ENCODE measurements at regions not wholly inside any gene's neighbourhood (a gene's known extent, or its start where the extent isn't known, plus 50 kb on each side); places are given as distances from the start of the nearest gene placed in this dataset.

DNA sequence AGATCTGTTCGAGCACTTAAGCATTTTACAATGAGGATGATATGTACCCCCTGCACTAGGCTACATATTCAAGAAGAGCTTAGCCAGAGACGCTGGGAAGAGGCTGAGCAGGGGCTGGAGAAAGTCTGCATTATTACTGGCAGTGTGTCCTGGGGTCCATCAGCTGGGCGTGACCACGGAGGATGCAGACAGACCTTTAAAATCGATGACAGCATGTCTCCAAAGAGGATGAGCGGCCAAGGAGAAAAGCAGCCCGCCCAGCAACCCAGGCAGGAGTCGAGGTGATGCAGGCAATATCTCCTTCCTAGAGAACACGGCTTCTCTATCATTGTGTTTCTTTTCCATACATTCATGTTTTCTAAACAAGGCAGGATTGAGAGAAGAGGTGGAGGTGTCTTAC lies 300.7 kb downstream of the USP46 start:
- no peak for DNase-seq
- TF ChIP-seq, protein P1, sequence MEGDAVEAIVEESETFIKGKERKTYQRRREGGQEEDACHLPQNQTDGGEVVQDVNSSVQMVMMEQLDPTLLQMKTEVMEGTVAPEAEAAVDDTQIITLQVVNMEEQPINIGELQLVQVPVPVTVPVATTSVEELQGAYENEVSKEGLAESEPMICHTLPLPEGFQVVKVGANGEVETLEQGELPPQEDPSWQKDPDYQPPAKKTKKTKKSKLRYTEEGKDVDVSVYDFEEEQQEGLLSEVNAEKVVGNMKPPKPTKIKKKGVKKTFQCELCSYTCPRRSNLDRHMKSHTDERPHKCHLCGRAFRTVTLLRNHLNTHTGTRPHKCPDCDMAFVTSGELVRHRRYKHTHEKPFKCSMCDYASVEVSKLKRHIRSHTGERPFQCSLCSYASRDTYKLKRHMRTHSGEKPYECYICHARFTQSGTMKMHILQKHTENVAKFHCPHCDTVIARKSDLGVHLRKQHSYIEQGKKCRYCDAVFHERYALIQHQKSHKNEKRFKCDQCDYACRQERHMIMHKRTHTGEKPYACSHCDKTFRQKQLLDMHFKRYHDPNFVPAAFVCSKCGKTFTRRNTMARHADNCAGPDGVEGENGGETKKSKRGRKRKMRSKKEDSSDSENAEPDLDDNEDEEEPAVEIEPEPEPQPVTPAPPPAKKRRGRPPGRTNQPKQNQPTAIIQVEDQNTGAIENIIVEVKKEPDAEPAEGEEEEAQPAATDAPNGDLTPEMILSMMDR (IDR thresholded peaks at IDR 0.05; ENCODE audit: low read depth, low read length) = no peak
- no peak overlapping the region for H3K4me3 ChIP-seq (ENCODE audit: low read depth, low read length)
- no peak overlapping the region for H3K27ac ChIP-seq
- no peaks in the 10 kb centered on the region for H3K36me3 ChIP-seq
- peaks cover 39% of the 10 kb centered on the region for H3K27me3 ChIP-seq (ENCODE audit: insufficient read depth, low read depth, severe bottlenecking)
- H3K9me3 ChIP-seq (ENCODE audit: severe bottlenecking) = no peaks in the 10 kb centered on the region

- Histone ChIP-seq H3K36me3 (no peaks in the 10 kb centered on the region), H3K27ac (no peak overlapping the region), H3K27me3 (ENCODE audit: insufficient read depth, low read depth, severe bottlenecking) (peaks cover 39% of the 10 kb centered on the region), H3K4me3 (ENCODE audit: low read depth, low read length) (no peak overlapping the region), H3K9me3 (ENCODE audit: severe bottlenecking) (no peaks in the 10 kb centered on the region)
- no peak for DNase-seq
- TF ChIP-seq, protein P1 (IDR thresholded peaks at IDR 0.05; ENCODE audit: low read depth, low read length) = no peak
Observed at GRCh38 chr4:52358883-52359321, 300.2 kb downstream of the USP46 start.

- no peak overlapping the region for H3K27ac ChIP-seq
- H3K9me3 ChIP-seq (ENCODE audit: severe bottlenecking) = no peaks in the 10 kb centered on the region
- no peak for DNase-seq
- no peaks in the 10 kb centered on the region for H3K36me3 ChIP-seq
- H3K4me3 ChIP-seq (ENCODE audit: low read depth, low read length) = no peak overlapping the region
- H3K27me3 ChIP-seq (ENCODE audit: insufficient read depth, low read depth, severe bottlenecking) = peaks cover 38% of the 10 kb centered on the region
- TF ChIP-seq, protein P1 (IDR thresholded peaks at IDR 0.05; ENCODE audit: low read depth, low read length) = no peak
Observed at GRCh38 chr4:52366191-52366590, 292.9 kb downstream of the USP46 start.

DNA sequence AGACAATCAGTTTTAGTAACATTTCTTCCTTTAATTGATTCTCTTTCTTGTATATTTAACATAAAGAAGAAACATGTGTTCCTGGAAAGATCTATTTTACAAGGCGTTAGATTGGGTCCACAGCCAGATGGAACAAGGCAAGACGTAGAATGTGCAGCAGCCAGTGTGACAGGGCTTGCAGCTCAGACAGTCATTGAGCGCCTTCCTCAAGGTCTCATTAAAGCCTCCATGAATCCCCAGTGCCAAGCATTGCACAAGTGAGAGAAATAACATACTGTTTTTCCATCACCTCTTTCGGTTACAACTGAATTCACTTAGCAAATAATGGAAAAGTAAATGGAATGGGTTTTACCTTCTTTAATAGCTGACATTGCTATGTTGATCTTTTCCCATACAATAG lies 292.5 kb downstream of the USP46 start:
- Histone ChIP-seq H3K9me3 (ENCODE audit: severe bottlenecking) (no peaks in the 10 kb centered on the region), H3K4me3 (ENCODE audit: low read depth, low read length) (no peak overlapping the region), H3K27ac (no peak overlapping the region), H3K27me3 (ENCODE audit: insufficient read depth, low read depth, severe bottlenecking) (peaks cover 42% of the 10 kb centered on the region), H3K36me3 (no peaks in the 10 kb centered on the region)
- DNase-seq = no peak
- TF ChIP-seq, protein P1 (IDR thresholded peaks at IDR 0.05; ENCODE audit: low read depth, low read length) = no peak

DNA sequence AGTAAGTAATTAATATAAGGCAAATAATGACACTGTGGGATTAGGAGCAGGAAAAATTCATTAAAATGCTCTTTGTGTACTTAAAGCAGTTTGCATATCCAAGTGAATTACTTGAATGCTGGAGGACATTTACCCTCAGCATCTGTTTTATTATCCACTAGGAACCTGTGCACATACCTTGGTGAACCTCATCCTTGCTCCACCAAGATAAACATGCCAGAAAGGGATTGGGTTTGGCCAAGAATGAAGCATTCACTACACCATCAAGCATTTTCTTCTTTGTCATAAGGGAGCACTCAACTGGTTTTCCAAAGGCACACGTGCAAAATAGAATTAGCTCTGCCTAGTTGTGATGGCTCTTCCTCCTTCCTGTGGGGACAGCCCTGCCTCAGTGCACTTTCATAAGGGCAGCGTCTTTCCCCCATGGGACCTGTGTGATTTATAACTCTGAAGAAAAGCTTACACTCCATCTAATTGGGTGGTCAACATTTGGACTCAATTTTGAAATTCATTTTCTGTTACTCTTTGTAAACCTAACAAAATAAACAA lies 291.7 kb downstream of the USP46 start:
- no peak for DNase-seq
- no peaks in the 10 kb centered on the region for H3K9me3 ChIP-seq (ENCODE audit: severe bottlenecking)
- TF ChIP-seq, protein P1 (IDR thresholded peaks at IDR 0.05; ENCODE audit: low read depth, low read length) = no peak
- H3K27me3 ChIP-seq (ENCODE audit: insufficient read depth, low read depth, severe bottlenecking) = peaks cover 45% of the 10 kb centered on the region
- no peaks in the 10 kb centered on the region for H3K36me3 ChIP-seq
- no peak overlapping the region for H3K27ac ChIP-seq
- H3K4me3 ChIP-seq (ENCODE audit: low read depth, low read length) = no peak overlapping the region

DNA sequence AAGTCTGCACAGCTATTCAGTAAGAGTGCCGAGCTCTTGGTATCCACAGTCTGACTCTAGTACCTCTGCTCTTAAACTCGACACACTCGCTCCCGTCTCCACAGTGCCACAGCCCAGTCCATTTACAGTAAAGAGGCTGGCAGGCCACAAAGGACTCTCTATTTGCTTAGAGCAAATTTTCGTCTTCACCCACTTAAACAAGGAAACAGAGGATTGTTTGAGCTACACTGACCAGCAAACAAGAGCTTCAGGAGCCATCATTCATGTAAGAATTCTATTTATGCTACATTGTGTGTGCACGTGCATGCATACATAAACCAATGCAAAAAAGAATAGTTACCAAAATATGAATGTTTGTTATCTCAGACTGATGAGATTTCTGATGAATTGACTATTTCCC lies 290.2 kb downstream of the USP46 start:
- Histone ChIP-seq H3K4me3 (ENCODE audit: low read depth, low read length) (no peak overlapping the region), H3K27ac (no peak overlapping the region), H3K27me3 (ENCODE audit: insufficient read depth, low read depth, severe bottlenecking) (peaks cover 55% of the 10 kb centered on the region), H3K36me3 (no peaks in the 10 kb centered on the region), H3K9me3 (ENCODE audit: severe bottlenecking) (no peaks in the 10 kb centered on the region)
- TF ChIP-seq, protein P1 (IDR thresholded peaks at IDR 0.05; ENCODE audit: low read depth, low read length) = no peak
- no peak for DNase-seq
